ENCODE measurements at regions not wholly inside any gene's neighbourhood (a gene's known extent, or its start where the extent isn't known, plus 50 kb on each side); places are given as distances from the start of the nearest gene placed in this dataset.

DNA sequence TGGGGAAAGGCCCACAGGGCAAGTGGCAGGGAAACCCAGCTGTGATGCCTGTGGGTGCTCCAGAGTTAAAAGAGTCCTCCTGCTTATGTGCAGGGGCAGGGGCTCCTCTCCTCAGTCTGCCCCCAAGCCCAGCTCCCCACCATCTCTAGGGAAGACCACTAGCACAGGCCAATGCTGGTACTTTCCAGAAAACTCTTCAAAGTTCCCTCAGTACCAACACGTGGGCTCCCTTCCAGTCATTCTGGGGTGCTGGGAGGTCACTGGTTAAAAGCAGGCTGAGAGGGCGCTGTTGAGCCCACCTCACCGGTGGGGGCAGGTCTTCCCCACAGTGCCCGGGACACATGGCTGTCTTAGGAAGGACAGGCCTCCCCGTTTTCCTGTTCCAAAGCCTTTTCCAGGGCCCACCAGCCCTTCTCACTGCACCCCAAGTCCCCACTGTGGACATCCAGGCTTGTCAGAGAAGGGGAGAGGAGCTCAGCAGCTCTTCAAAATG is 154.6 kb downstream of the TRIM29 start:
- DNase-seq (ENCODE audit: low read depth, low spot score) = no peak

DNA sequence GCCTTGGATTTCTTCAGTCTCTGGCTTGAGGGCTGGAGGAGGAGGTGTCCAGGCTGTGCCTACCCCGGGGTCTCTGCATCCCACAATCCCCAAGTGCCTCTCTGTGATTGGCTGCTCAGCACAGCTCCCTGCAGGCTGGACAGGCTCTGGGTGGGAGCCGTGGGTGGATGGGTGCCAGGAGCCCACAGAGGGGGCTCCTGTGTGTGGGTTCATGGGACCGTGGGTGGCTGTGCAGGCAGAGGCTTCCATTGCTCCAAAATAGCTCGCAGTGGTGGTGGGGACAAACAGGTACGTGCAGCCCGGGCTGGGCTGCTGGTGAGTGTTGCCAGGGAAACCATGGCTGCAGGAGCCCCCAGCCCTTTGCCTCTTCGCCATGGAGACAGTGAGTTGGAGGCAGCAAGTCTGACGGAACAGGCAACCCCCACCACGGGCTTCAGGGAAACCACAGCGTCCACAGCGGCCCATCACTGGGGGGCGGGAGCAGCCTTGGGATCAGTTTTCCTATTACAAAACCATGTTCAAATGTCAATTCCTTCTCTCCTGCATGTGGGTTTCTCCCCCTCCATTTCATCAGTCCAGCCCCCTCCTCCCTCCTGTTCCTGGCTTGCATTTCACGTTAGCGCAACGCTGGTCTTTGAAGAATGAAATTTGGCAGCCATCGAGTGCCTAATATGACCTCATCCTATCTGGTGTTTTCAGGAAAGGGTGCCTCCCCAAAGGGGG is 155.2 kb downstream of the TRIM29 start:
- no peak for DNase-seq (ENCODE audit: low read depth, low spot score)

DNA sequence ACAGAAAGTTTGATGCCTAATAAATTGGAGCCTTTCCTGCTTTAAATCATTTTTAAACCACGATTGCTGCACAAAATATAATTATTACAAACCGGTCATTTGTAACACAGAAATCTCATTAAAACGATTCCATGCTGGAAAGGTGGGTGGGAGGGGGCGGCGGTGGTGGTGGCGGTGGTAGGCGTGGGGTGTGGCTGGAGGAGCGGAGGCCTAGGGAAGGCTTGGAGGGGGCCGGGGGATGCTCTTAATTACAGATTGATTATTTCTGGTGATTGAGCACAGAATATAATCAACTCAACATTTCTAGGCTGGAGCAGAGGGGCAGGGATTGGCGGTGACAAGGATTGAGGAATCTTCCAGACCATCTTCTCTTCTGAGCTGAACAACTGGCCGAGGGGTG is 157.5 kb downstream of the TRIM29 start:
- no peak for DNase-seq (ENCODE audit: low read depth, low spot score)

DNA sequence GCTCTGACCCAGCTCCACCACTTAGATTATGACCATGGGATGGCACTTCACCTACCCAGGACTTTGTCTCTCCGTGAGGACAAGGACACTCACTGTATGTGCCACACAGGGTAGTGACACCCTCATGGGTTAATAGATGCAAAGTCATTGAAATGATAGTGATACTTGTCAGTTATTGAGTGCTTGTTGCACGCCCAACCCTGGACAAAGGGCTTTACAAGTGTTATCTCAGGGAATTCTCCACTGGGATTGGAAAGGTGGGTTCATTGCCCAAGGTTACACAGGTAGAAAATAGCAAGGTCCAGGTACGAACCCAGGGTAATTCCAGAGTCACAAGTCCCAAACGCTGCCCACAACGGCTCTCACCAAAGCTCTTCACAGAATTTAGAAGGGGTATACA is 158.2 kb downstream of the TRIM29 start:
- DNase-seq (ENCODE audit: low read depth, low spot score) = no peak

DNA sequence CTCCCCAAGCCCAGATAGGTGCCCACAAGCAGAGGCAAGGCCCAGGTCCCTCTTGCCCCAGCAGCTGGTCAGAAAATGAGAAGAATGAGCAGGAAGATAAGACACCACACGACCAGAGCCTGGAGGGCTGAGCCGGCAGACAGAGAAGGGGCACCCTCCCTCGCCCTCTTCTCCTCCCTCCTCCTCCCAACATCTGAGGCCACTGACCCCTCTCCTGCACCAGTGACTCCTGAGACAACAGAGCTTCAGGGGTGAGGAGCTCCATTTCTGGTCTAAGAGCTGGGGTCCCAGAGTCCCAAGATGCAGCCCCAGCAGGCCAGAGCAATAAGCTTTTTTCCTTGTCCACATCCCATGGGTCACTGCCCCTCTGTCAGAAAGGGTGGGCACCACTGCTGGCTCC is 159.2 kb downstream of the TRIM29 start:
- DNase-seq (ENCODE audit: low read depth, low spot score) = no peak

DNA sequence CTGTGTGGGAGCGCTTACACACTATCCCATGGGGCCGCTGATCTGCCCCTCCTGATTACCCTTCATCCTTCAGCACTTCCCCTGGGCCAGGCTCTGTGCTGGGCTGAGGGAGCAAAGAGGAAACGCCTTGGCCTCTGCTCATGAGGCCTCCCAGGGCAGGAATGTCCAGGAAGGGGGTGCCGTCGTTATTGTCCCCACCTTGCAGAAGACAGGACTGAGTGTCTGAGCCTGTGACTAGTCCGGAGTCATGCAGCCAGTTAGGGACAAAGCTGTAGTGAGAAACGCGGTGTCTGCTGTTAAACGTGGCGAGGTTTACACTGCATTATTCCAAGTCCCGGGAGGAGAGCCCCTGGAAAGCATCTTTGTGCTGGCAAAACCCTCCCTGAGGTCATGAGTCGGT is 160.0 kb downstream of the TRIM29 start:
- DNase-seq (ENCODE audit: low read depth, low spot score) = no peak

DNA sequence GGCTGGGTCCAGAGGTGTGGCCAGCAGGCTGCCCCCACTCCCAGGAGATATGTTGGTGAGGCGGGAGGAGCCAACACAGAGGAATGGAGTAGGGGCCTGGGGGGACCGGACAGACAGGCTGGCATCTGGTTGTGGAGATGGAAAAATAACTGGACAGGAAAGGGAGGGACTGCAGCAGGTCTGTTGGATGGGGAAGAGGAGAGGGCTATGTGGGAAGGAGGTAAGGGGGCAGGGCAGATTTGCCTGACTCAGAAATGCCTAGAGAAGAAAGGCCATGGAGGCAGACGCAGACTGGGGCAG is 160.4 kb downstream of the TRIM29 start:
- DNase-seq (ENCODE audit: low read depth, low spot score) = no peak

DNA sequence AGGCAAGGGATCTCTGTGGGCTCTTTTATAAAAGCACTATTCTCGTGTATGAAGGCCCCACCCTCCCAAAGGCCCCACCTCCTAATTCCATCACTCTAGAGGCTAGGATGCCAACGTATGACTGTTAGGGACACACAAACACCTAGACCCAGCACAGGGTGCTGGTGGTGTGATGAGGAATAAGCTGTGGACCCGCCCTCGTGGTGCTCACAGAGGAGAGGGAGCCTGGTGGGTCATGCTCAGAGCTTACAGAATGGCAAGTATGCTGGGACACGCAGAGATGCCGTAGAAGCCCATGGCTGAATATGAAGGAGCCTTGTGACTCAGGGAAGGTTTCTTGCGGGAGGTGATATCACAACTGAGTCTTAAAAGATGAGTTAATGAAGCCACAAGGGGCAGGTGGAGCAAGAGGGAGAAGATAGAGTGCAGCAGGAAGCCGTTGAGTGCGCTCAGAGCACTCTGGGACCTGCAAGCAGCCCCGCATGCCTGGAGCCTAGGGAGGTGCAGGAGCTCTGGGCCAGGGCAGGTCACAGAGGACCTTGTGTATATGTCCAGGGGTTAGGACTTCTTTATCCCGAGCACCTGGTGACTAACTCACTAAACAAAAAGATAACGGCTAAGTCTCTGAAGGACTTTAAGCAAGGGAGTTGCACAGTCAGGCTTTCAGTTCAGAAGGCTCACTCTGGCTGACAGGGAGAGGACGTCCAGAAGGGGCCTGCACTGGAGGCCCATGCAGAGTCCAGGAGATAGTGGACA is 160.9 kb downstream of the TRIM29 start:
- no peak for DNase-seq (ENCODE audit: low read depth, low spot score)

DNA sequence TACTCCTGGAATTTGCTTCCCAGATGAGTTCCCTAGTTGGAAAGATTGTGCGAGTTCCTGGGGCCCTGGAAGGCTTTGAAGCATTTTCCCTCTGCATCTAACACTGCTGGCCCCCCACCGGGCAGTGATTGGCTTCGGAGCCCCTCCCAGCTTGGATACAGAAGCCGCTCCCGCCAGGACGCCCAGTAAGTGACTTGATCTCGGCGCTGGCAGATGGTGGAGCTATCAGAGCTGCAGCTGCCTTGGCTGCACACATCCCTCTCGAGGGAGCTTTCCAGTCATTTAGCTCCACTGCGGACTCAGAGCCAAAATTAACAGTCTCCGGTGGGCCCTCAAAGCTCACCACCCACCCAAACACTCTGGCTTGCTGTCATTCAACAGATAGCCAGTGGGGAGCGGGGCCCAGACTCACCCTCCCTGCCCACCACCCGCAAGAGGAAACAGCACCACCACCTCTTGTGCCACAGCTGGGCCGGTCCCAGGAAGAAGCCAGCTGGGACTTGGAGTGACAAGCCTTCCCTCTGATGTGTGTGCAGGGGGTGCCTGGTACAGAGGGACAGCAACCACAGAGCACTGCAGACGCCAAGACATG is 162.3 kb downstream of the TRIM29 start:
- DNase-seq (ENCODE audit: low read depth, low spot score) = peak; percentile 35

DNA sequence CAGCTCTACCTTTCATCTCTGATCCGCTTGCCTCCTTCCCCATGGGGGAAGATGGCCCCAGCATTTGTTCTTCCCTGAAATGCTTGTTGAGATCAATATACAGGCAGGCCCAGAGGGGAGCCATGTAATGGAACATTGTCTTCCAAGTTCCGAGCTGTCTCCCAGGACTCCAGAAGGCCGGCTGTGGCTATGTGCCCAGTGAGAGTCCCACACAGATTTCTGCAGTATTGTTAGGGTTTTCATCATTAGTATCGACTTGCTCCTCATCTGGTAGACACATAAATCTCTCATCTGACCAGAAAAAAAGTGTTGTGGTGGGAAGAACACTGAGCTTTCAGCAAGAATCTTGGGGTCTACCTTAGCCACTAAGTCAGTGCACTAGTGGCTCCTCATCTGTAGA is 163.4 kb downstream of the TRIM29 start:
- DNase-seq (ENCODE audit: low read depth, low spot score) = no peak

DNA sequence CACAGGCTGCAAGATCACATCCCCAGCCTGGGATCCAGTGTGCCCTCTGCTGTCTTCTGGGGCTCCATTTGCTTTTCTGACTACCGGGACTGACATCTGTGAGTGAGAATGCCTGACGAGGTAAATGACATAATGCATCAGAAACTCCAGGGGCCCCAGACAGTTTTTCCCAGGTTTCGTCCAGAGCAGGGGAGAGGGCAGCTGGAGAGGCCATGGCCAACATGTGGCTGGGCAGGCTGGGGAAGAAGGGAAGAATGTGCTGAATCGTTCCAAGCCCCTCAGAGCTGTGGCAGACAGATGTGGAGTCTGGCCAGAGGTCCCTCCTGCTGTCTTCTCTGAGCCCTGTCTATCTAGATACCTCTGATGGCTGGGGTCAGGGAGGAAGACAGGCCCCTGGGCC is 163.9 kb downstream of the TRIM29 start:
- no peak for DNase-seq (ENCODE audit: low read depth, low spot score)

DNA sequence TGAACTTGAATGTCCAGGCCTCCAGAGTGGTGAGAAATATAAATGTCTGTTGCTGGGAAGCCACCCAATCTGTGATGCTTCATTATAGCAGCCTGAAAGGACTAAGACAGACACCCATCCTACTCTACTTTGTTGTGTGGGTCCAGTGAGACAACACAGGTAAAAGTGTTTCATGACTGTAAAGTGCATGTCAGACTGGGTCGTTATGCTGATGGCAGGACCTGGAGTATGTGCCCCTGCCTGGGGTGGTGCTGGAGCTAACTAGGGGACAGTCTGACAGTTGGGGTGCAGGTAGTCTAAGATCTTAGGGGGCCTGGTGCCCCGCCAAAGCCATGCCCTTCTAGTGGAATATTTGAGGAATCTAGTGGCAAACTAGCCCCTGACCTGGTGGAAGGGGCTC is 165.6 kb downstream of the TRIM29 start:
- no peak for DNase-seq (ENCODE audit: low read depth, low spot score)

DNA sequence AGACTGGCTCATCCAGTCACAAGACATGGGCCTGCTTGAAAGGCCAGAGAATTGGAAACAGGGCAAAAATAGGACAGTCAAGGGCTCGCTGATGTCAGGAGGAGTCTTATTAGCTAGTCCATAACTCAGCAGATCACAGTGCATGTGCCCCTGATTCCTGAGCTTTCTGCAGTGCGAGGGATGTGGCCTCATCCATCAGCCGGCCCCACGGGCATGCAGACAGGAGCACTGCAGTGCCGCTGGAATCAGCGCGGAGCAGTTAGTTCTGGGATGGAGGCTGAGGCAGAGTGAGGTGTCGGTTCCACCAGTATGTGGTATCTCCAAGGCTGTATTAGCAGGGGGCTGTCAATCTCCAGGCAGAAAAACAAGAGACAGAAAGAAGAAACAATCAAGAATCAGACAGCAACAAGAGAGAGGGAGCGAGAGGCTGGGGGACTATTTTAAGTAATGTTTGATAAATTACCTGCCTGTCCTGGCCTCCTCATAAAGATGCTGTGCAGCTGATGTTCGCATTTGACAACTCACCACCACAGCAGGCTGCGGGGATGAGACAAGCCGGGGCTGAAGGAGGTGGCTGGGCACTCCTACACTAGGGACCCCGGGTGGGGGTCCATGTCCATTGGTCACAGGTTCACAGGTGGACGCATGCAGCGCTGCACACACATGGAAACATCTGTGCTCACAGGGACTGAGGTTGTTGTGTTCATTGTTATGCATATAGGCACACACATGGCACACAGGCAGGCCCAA is 167.2 kb downstream of the TRIM29 start:
- no peak for DNase-seq (ENCODE audit: low read depth, low spot score)

DNA sequence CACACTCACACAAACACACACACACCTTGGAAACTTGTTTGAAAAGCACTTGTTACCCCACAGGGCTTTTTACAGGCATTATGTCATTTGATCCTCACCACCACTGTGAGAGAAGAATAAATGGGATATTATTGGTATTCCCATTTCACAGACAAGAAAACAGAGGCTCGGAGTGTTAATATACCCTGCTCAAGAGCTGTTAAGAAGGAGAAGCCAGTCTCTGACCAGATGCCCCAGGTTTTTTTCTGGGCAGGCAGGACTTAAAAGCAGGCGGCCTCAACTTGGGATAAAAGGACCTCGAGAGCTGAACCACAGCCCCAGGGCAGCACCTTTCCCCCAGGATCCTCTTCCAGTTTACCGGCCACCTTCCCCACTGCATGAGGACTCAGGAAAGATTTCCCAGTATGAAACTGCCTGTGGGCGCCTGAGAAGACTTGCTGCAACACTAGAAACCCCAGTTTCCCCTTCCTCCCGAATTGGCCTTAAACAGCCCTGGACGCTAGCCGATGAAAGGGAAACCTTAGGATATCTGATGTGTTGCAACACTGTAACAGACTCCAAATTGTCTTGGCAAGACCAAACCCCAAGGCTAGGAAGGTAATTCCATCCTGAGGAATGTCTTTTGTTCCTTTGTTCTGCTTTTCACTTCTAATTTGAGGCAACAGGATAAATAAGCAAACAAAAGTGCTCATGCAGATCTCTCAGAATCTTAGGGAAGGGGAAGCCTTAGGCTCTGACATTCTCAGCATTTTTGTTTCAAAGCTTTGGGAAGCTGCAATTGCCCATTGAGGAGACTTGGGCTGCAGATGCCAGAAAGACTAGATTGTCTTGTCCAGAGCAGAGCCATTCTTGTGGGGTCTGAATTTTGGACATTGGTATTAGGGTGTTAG is 173.5 kb downstream of the TRIM29 start:
- peak; percentile 90 for DNase-seq (ENCODE audit: low read depth, low spot score)

DNA sequence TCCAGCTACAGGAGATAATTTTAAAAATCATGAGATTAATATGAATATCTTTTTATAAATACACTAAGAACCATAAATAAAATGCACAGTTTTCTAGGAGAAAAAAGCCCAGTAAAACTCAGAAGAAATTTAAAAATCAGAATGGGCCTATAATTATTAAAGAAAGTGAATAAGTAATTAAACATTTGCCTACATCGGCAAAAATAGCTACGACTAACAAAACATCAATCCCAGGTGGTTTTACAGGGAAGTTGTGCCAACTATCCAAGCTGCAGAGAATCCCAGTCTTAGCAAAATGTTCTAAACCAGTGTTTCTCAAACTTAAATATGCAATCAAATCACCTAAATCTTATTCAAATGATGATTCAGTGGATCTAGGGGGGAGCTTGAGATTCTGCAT is 180.0 kb downstream of the TRIM29 start:
- DNase-seq (ENCODE audit: low read depth, low spot score) = no peak

DNA sequence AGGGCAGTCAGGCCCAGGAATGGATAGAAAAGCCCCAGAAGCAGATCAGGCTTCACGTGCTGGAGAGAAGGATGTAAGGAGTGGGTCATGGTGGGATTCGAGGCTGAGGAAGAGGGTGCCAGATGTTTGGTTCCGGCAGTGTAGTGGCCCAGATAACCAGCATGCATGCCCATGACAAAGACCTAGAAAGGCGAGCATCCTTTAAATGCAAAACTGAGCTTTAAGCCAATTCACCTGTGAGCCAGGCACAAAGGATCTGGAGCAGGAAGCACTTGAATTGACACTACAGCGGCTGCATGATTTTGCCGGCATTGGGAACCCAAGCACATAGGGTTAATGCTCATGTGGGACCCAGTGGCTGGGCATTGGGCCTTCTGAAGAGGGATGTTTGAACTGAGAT is 185.5 kb downstream of the TRIM29 start:
- no peak for DNase-seq (ENCODE audit: low read depth, low spot score)

DNA sequence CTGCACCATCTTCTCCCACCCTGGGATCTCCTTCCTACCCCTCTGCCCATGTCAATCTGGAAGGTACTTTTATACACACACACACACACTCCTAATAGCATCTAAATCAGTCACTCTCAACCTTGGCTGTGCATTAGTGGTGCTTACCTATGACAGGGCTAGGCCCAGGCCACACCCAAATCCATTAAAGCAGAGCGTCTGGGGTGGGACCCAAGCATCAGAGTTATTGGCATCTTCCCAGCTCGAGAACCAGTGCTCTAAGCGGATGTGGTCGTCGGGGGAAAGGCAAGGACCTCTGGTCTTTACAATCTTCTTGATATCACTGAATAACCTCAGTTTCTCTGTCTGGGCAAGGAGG is 194.6 kb downstream of the TRIM29 start:
- no peak for DNase-seq (ENCODE audit: low read depth, low spot score)

DNA sequence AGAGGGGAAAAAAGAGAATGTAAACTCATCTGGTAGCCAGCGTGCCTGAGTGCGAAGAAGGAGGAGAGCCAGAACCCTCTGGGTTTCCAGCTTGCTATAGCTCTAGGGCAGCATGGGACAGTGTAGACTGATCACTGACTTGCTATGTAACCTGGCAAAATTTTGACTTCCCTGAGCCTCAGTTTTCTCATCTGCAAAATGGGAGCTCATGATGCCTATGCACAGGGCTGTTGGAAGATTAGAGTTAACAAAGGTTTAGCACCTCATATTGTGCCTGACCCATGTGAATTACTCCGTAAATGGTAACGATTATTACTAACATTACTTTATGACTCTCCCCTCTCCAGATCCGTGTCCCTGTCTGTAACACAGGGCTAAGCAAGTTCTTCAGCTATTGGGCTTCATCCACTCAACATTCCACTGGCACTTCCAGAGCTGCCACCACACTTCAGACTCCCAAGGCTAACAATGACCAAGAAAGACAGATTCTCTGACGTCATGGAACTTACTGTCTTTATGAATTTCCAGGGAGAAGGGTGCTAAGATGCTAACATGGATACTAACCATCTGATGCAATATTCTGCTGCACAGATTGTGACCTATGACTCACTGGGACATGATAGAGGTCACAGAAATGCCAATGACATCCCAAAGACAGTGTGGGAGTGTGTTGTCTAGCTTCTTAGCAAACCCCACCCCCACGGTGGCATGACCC is 195.2 kb downstream of the TRIM29 start:
- no peak for DNase-seq (ENCODE audit: low read depth, low spot score)

DNA sequence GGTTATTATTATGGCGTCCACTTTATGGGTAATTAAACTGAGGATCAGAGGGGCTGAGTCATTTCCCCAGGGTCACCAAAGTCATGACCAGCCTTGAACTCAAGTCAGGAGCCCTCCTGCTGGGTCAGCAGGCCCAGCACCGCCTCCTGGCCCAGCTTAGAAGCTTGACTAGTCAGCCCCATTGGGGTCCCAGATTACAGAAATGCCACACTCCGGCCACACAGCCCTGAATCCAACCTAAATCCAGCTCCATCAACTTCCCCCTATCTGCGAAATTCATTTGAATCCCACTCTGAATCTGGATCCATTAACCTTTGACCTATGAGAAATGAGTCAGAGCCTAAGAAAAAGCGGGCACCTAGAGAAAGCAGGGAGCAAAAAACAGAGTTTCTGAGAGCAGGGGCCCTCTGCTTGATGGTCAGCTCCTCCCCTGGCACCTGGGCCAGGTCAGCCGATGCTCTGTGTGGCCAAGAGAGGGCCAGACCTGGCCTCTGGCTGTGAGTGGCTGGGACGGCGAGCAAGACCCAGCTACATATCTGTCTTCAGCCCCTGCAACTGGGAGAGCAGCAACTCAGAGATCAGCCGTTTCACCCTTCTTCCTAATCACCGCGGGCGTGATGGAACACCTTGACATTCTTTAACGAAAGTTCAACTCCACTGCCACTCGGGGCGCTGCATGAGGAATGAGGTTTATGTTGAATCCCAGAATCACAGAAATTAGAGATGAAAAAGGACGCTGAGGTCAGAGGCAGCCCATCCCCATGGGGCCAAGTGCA is 196.1 kb downstream of the TRIM29 start:
- DNase-seq (ENCODE audit: low read depth, low spot score) = no peak

DNA sequence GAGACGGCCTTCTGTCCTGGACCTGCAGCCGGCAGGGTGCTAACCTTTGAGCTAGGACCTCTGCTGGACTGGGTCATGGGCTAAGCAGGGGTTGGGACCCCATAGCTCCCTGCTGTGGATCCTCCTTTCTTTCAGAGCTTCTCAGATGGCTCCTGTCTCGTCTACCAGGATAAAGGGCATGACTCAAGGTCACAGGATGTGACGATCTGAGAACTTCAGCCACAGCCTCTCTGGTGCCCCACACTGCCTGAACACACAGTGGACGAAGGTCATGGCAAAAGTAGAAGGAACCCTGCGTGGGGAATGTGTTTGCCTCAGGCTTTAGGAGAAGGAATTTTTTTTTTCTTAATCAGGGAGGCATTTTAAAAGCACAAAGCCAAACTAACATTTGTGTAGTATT is 196.7 kb downstream of the TRIM29 start:
- DNase-seq (ENCODE audit: low read depth, low spot score) = no peak

Measured in iPS DF 19.7 (cell line).